GM12878 (cell line): ENCODE measurements at regions not wholly inside any gene's neighbourhood (a gene's known extent, or its start where the extent isn't known, plus 50 kb on each side); places are given as distances from the start of the nearest gene placed in this dataset.

Source experiments
- ATAC-seq: fragments of 200-7000 bp; cut with Tn5 transposase; 3 replicates; pipeline ENCODE4 v1.9.1; 2020; ENCODE audit warnings: mild to moderate bottlenecking, moderate library complexity
- BruUV-seq: library from RNA; stranded (reverse); fragments of 400-500 nt; replicated peaks from 2 replicates; lab custom pipeline; 2021; lab: Mats Ljungman, UMichigan
- CTCF ChIA-PET: fragments of 300-600 bp; sonication (Branson Sonifier 250); formaldehyde crosslinking; extraction: SDS; loops from one replicate; lab custom pipeline; 2021; ENCODE audit warnings: inconsistent platforms; lab: Yijun Ruan, JAX
- POLR2A ChIA-PET: fragments of 350-600 bp; formaldehyde crosslinking; extraction: SDS; loops from one replicate; lab custom pipeline; 2021; ENCODE audit warnings: inconsistent platforms; lab: Charles Lee
- RAD21 ChIA-PET: fragments of 300-600 bp; sonication (Branson Sonifier 250); formaldehyde crosslinking; loops from one replicate; lab custom pipeline; 2023; ENCODE audit warnings: antibody characterized with exemption; ENCODE audit not compliant: unreplicated experiment; lab: Charles Lee
- SMC1A ChIA-PET: fragments of 300-600 bp; sonication (Branson Sonifier 250); formaldehyde crosslinking; loops from one replicate; lab custom pipeline; 2023; ENCODE audit not compliant: unreplicated experiment, uncharacterized antibody; lab: Charles Lee
- DNase-seq: peaks from one replicate; pipeline ENCODE4 v3.0.0-alpha.2; 2011; ENCODE audit warnings: low read depth, low spot score
- FAIRE-seq: peaks from 3 replicates; lab custom pipeline; 2011; peaks lifted over from hg19 to GRCh38; lab: Jason Lieb, UNC
- H2AFZ ChIP-seq: 2 replicates; pipeline ENCODE4 v1.6.0; 2011; ENCODE audit warnings: low read depth, low read length, control low read depth; ENCODE audit not compliant: control insufficient read depth
- H3K27ac ChIP-seq: 2 replicates; pipeline ENCODE4 v1.5.1; 2011; ENCODE audit warnings: control low read depth; ENCODE audit not compliant: control insufficient read depth, insufficient read depth
- H3K27me3 ChIP-seq, 2 experiments: replicated peaks in 1 of 2; 2 replicates each; pipeline versions ENCODE4 v1.6.0 to v1.6.1; 2011; ENCODE audit warnings: low read length in 1 of 2; ENCODE audit not compliant: control insufficient read depth in 2 of 2, insufficient read depth in 2 of 2
- H3K36me3 ChIP-seq, 2 experiments: 2 replicates each; pipeline ENCODE4 v1.5.1; 2011; ENCODE audit warnings: low read length in 1 of 2; ENCODE audit not compliant: control insufficient read depth in 2 of 2, insufficient read depth in 2 of 2
- H3K4me1 ChIP-seq: 2 replicates; pipeline ENCODE4 v1.6.1; 2011; ENCODE audit warnings: mild to moderate bottlenecking, low read length, moderate library complexity, mixed read lengths; ENCODE audit not compliant: control insufficient read depth, insufficient read depth
- H3K4me2 ChIP-seq: 2 replicates; pipeline ENCODE4 v1.6.0; 2011; ENCODE audit warnings: control low read depth; ENCODE audit not compliant: control insufficient read depth, insufficient read depth
- H3K4me3 ChIP-seq: fragments of 200-600 bp; sonication (generic); 2 replicates; pipeline ENCODE4 v1.5.1; 2016
- H3K79me2 ChIP-seq: 2 replicates; pipeline ENCODE4 v1.6.0; 2011; ENCODE audit warnings: low read length; ENCODE audit not compliant: control insufficient read depth, insufficient read depth
- H3K9ac ChIP-seq: 2 replicates; pipeline ENCODE4 v1.8.0; 2011; ENCODE audit warnings: low read length, control low read depth, mixed read lengths; ENCODE audit not compliant: control insufficient read depth, insufficient read depth
- H3K9me3 ChIP-seq: replicated peaks from 3 replicates; pipeline ENCODE4 v1.5.1; 2011; ENCODE audit warnings: mild to moderate bottlenecking, low read length; ENCODE audit not compliant: control insufficient read depth, insufficient read depth
- H4K20me1 ChIP-seq: 2 replicates; pipeline ENCODE4 v1.6.0; 2011; ENCODE audit not compliant: control insufficient read depth, insufficient read depth
- HCFC1 ChIP-seq: fragments of 150-350 bp; IDR thresholded peaks from 2 replicates; pipeline ENCODE4 v1.6.1; 2014; ENCODE audit warnings: low read length
- IRF5 ChIP-seq: fragments of 450-650 bp; IDR thresholded peaks from 2 replicates; pipeline ENCODE4 v1.6.1; 2017; ENCODE audit warnings: borderline replicate concordance
- MEF2B ChIP-seq: fragments of 450-650 bp; IDR thresholded peaks from 2 replicates; pipeline ENCODE4 v1.6.1; 2018; ENCODE audit warnings: mild to moderate bottlenecking, moderate library complexity; ENCODE audit not compliant: partially characterized antibody, poor library complexity, severe bottlenecking
- PML ChIP-seq: IDR thresholded peaks from 2 replicates; pipeline ENCODE4 v1.6.1; 2012; ENCODE audit warnings: low read length, inconsistent platforms
- WGBS: methylation state at CpG from one replicate; pipeline ENCODE4 v1.1.6; 2016; ENCODE audit warnings: low lambda C conversion rate; ENCODE audit not compliant: insufficient replicate concordance, insufficient coverage; ENCODE audit errors: missing lambda C conversion rate; 5-methylcytosine and 5-hydroxymethylcytosine counted together
- in situ Hi-C: fragments of 300-500 bp; cut with MboI; formaldehyde crosslinking; loops from 9 replicates; pipeline ENCODE4 v1.14.3; 2018; ENCODE audit warnings: mixed read lengths
- intact Hi-C: fragments of 100-400 bp; cut with micrococcal nuclease; formaldehyde crosslinking; loops from one replicate; pipeline ENCODE4 v1.14.2; 2022; ENCODE audit not compliant: unreplicated experiment
- TF ChIP-seq, protein P1 (sequence below): IDR thresholded peaks from 2 replicates; pipeline ENCODE4 v1.6.1; 2012; ENCODE audit warnings: low read depth, low read length, improper control_type of control experiment
- TF ChIP-seq, protein P2 (sequence below), 3 experiments: IDR thresholded peaks in 2 of 3; conservative IDR thresholded peaks in 1 of 3; 2 replicates each; pipeline ENCODE4 v1.5.1; 2011; ENCODE audit warnings: low read depth in 3 of 3, low read length in 3 of 3, mild to moderate bottlenecking in 3 of 3, control low read depth in 2 of 3, moderate library complexity in 2 of 3, inconsistent platforms in 1 of 3, mixed read lengths in 1 of 3; ENCODE audit not compliant: control insufficient read depth in 2 of 3, insufficient read depth in 1 of 3; ENCODE audit errors: extremely low read depth in 1 of 3

DNA sequence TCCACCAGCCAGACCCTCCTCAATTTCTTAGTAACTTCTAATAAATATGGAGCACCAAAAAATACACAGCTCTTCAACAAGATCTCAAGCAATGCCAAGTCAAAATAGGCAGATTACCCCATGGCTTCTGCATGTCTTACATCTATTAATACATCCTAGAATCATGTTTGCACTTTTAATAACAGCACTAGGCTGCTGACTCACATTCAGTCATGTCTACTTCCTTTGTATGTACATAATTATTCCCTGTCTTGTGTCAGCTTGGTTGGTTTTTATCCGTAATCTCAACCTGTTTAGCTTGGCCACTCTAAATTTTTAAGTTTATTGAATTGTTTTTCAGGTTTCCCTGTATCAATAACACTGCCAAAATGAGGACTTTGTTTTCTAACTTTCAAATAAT is 420.1 kb upstream of the ACVR2A start (continued):
- TF ChIP-seq, protein P1, sequence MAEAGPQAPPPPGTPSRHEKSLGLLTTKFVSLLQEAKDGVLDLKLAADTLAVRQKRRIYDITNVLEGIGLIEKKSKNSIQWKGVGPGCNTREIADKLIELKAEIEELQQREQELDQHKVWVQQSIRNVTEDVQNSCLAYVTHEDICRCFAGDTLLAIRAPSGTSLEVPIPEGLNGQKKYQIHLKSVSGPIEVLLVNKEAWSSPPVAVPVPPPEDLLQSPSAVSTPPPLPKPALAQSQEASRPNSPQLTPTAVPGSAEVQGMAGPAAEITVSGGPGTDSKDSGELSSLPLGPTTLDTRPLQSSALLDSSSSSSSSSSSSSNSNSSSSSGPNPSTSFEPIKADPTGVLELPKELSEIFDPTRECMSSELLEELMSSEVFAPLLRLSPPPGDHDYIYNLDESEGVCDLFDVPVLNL: no peak
- TF ChIP-seq IRF5 (no peak), MEF2B (no peak)

DNA sequence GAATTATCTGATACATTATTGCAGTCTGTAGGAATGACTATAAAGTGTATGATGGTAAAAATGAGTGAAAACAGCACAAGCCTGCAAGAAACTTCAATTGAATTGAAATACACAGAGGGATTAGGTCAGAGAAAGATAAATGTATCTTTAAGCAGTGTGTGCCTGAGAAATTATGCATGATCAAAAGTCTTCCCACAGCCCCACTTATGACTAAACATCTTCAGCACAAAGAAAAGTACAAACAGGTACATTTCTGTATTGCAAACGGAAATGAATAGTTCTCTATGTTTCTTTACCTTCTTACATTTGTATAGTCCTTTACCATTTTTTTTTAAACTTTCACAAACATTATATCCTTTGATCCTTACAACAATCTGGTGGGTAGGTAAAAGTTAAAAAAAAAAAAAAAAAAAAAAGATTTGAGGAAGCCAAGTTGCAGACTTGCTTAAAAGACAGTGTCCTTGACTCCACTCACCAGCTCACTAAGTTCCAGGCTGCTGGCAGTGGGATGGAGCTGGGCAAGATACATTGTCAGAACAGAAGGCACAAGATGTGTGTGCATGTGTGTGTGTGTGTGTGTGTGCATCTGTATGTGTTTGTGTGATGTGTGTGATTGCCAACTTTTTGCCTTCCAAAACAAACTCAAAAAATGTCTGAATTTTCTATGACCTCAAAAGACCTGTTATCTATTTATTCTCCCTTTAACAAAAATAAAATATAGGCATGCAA is 423.7 kb upstream of the ACVR2A start:
- ATAC-seq: no peak
- DNase-seq: no peak
- BruUV-seq: no TSS peak
- POLR2A ChIA-PET: interaction anchor here (0.6 kb wide), 2 partner anchors 15 to 790 kb away, joined by 3 to 4 read pairs; no protein-coding TSS in a partner anchor
- no peak for FAIRE-seq
- Histone ChIP-seq H3K79me2 (no peaks in the 10 kb centered on the region), H3K4me1 (no peaks in the 10 kb centered on the region), H3K27me3 (no peaks in the 10 kb centered on the region), H3K4me2 (no peak overlapping the region), H3K36me3 (no peaks in the 10 kb centered on the region), H3K9ac (no peak overlapping the region), H3K9me3 (no peaks in the 10 kb centered on the region; the same call in 2 of the 3 replicates), H3K27ac (no peak overlapping the region), H4K20me1 (no peaks in the 10 kb centered on the region), H3K4me3 (no peak overlapping the region), H2AFZ (no peak overlapping the region)
- intact Hi-C loops (no loop called here), in situ Hi-C loops (no loop called here)
- TF ChIP-seq HCFC1 (no peak), PML (no peak)
- TF ChIP-seq, protein P2, sequence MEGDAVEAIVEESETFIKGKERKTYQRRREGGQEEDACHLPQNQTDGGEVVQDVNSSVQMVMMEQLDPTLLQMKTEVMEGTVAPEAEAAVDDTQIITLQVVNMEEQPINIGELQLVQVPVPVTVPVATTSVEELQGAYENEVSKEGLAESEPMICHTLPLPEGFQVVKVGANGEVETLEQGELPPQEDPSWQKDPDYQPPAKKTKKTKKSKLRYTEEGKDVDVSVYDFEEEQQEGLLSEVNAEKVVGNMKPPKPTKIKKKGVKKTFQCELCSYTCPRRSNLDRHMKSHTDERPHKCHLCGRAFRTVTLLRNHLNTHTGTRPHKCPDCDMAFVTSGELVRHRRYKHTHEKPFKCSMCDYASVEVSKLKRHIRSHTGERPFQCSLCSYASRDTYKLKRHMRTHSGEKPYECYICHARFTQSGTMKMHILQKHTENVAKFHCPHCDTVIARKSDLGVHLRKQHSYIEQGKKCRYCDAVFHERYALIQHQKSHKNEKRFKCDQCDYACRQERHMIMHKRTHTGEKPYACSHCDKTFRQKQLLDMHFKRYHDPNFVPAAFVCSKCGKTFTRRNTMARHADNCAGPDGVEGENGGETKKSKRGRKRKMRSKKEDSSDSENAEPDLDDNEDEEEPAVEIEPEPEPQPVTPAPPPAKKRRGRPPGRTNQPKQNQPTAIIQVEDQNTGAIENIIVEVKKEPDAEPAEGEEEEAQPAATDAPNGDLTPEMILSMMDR (IDR thresholded peaks at IDR 0.05 in 2 of 3, conservative IDR thresholded peaks at IDR 0.05 in 1 of 3; ENCODE audit: control insufficient read depth in 2 of 3, extremely low read depth in 1 of 3, insufficient read depth in 1 of 3, low read depth in 3 of 3, low read length in 3 of 3): no peak
- CTCF ChIA-PET: interaction anchor here (1.7 kb wide), 1 partner anchor 21 kb away, joined by 4 read pairs; no protein-coding TSS in a partner anchor
- RAD21 ChIA-PET: no interaction called here
- SMC1A ChIA-PET: interaction anchor here (1.2 kb wide), 1 partner anchor 10 kb away, joined by 3 read pairs; no protein-coding TSS in a partner anchor
- 0% methylated on average over 1 of the region's 1 CpG for WGBS
